ENCODE measurements at regions not wholly inside any gene's neighbourhood (a gene's known extent, or its start where the extent isn't known, plus 50 kb on each side); places are given as distances from the start of the nearest gene placed in this dataset.

GRCh38 chr10:61186408-61186807 is 242.4 kb upstream of the RHOBTB1 start:
- Mint-ChIP-seq H3K9me3 (no peaks in the 10 kb centered on the region), H3K27me3 (peaks cover 0 to 7% of the 10 kb centered on the region in 2 donors), H3K4me3 (no peak overlapping the region), H3K27ac (no peak overlapping the region), H3K4me1 (ENCODE audit: low read depth in 2 of 2) (no peaks in the 10 kb centered on the region), H3K36me3 (ENCODE audit: insufficient read depth) (no peaks in the 10 kb centered on the region)
- ATAC-seq (replicated peaks): no peak
- no peak for DNase-seq

- H3K36me3 Mint-ChIP-seq (ENCODE audit: insufficient read depth): no peaks in the 10 kb centered on the region
- H3K4me1 Mint-ChIP-seq (ENCODE audit: low read depth in 2 of 2): no peaks in the 10 kb centered on the region
- H3K9me3 Mint-ChIP-seq: no peaks in the 10 kb centered on the region
- H3K27ac Mint-ChIP-seq: no peak overlapping the region
- peaks cover 0 to 7% of the 10 kb centered on the region in 2 donors for H3K27me3 Mint-ChIP-seq
- DNase-seq (no peak), ATAC-seq (replicated peaks) (no peak)
- H3K4me3 Mint-ChIP-seq: no peak overlapping the region
These were observed 240.4 kb upstream of the RHOBTB1 start for GRCh38 chr10:61184429-61184828.

- peaks cover 0 to 7% of the 10 kb centered on the region in 2 donors for H3K27me3 Mint-ChIP-seq
- no peak overlapping the region for H3K4me3 Mint-ChIP-seq
These were observed 240.0 kb upstream of the RHOBTB1 start for GRCh38 chr10:61183967-61184366.

GRCh38 chr10:61181832-61182231 is 237.8 kb upstream of the RHOBTB1 start:
- Mint-ChIP-seq H3K4me1 (ENCODE audit: low read depth in 2 of 2) (no peaks in the 10 kb centered on the region), H3K27ac (no peak overlapping the region), H3K27me3 (peaks cover 0 to 7% of the 10 kb centered on the region in 2 donors), H3K4me3 (no peak overlapping the region), H3K9me3 (no peaks in the 10 kb centered on the region), H3K36me3 (ENCODE audit: insufficient read depth) (no peaks in the 10 kb centered on the region)
- no peak for ATAC-seq (replicated peaks)
- DNase-seq: no peak

More at GRCh38 chr10:61183967-61184366, 240.0 kb upstream of the RHOBTB1 start:
- Mint-ChIP-seq H3K36me3 (ENCODE audit: insufficient read depth) (no peaks in the 10 kb centered on the region), H3K9me3 (no peaks in the 10 kb centered on the region), H3K27ac (no peak overlapping the region), H3K4me1 (ENCODE audit: low read depth in 2 of 2) (no peaks in the 10 kb centered on the region)
- ATAC-seq (replicated peaks): no peak
- no peak for DNase-seq

- no peak overlapping the region for H3K27ac Mint-ChIP-seq
- H3K9me3 Mint-ChIP-seq: no peaks in the 10 kb centered on the region
- DNase-seq: no peak
- no peaks in the 10 kb centered on the region for H3K4me1 Mint-ChIP-seq (ENCODE audit: low read depth in 2 of 2)
- no peak for ATAC-seq (replicated peaks)
- peaks cover 0 to 7% of the 10 kb centered on the region in 2 donors for H3K27me3 Mint-ChIP-seq
- no peak overlapping the region for H3K4me3 Mint-ChIP-seq
- H3K36me3 Mint-ChIP-seq (ENCODE audit: insufficient read depth): no peaks in the 10 kb centered on the region
These were observed 235.8 kb upstream of the RHOBTB1 start for GRCh38 chr10:61179771-61180170.

GRCh38 chr10:61176424-61176823 is 232.4 kb upstream of the RHOBTB1 start:
- Mint-ChIP-seq H3K4me1 (ENCODE audit: low read depth in 2 of 2) (no peaks in the 10 kb centered on the region), H3K27me3 (peaks cover 0 to 7% of the 10 kb centered on the region in 2 donors), H3K4me3 (no peak overlapping the region), H3K9me3 (no peaks in the 10 kb centered on the region), H3K27ac (no peak overlapping the region), H3K36me3 (ENCODE audit: insufficient read depth) (no peaks in the 10 kb centered on the region)
- ATAC-seq (replicated peaks): no peak
- no peak for DNase-seq

GRCh38 chr10:61175316-61175715 is 231.3 kb upstream of the RHOBTB1 start:
- H3K4me3 Mint-ChIP-seq: no peak overlapping the region
- H3K4me1 Mint-ChIP-seq (ENCODE audit: low read depth in 2 of 2): no peaks in the 10 kb centered on the region
- no peak overlapping the region for H3K27ac Mint-ChIP-seq
- no peaks in the 10 kb centered on the region for H3K36me3 Mint-ChIP-seq (ENCODE audit: insufficient read depth)
- DNase-seq: no peak
- peaks cover 0 to 16% of the 10 kb centered on the region in 2 donors for H3K27me3 Mint-ChIP-seq
- no peaks in the 10 kb centered on the region for H3K9me3 Mint-ChIP-seq
- no peak for ATAC-seq (replicated peaks)

- Mint-ChIP-seq H3K4me1 (ENCODE audit: low read depth in 2 of 2) (no peaks in the 10 kb centered on the region), H3K36me3 (ENCODE audit: insufficient read depth) (no peaks in the 10 kb centered on the region), H3K27me3 (peaks cover 0 to 16% of the 10 kb centered on the region in 2 donors), H3K9me3 (no peaks in the 10 kb centered on the region), H3K27ac (no peak overlapping the region), H3K4me3 (no peak overlapping the region)
- ATAC-seq (replicated peaks) (no peak), DNase-seq (no peak)
These were observed 229.5 kb upstream of the RHOBTB1 start for GRCh38 chr10:61173450-61173849.

- H3K4me3 Mint-ChIP-seq: no peak overlapping the region
- H3K4me1 Mint-ChIP-seq (ENCODE audit: low read depth in 2 of 2): no peaks in the 10 kb centered on the region
- no peak overlapping the region for H3K27ac Mint-ChIP-seq
- no peaks in the 10 kb centered on the region for H3K36me3 Mint-ChIP-seq (ENCODE audit: insufficient read depth)
- peaks cover 0 to 16% of the 10 kb centered on the region in 2 donors for H3K27me3 Mint-ChIP-seq
- no peaks in the 10 kb centered on the region for H3K9me3 Mint-ChIP-seq
- no peak for DNase-seq
- no peak for ATAC-seq (replicated peaks)
These were observed 228.4 kb upstream of the RHOBTB1 start for GRCh38 chr10:61172182-61172926.

GRCh38 chr10:61170594-61170993 is 226.6 kb upstream of the RHOBTB1 start:
- DNase-seq: no peak

GRCh38 chr10:61169294-61169693 is 225.3 kb upstream of the RHOBTB1 start:
- ATAC-seq (replicated peaks) (no peak), DNase-seq (no peak)
- no peaks in the 10 kb centered on the region for H3K4me1 Mint-ChIP-seq (ENCODE audit: low read depth in 2 of 2)
- peaks cover 0 to 16% of the 10 kb centered on the region in 2 donors for H3K27me3 Mint-ChIP-seq
- no peaks in the 10 kb centered on the region for H3K36me3 Mint-ChIP-seq (ENCODE audit: insufficient read depth)
- H3K9me3 Mint-ChIP-seq: no peaks in the 10 kb centered on the region
- H3K27ac Mint-ChIP-seq: no peak overlapping the region
- H3K4me3 Mint-ChIP-seq: no peak overlapping the region

More at GRCh38 chr10:61170594-61170993, 226.6 kb upstream of the RHOBTB1 start:
- H3K4me3 Mint-ChIP-seq: no peak overlapping the region
- H3K9me3 Mint-ChIP-seq: no peaks in the 10 kb centered on the region
- H3K27me3 Mint-ChIP-seq: peaks cover 0 to 16% of the 10 kb centered on the region in 2 donors
- ATAC-seq (replicated peaks): no peak
- H3K27ac Mint-ChIP-seq: no peak overlapping the region
- no peaks in the 10 kb centered on the region for H3K36me3 Mint-ChIP-seq (ENCODE audit: insufficient read depth)
- H3K4me1 Mint-ChIP-seq (ENCODE audit: low read depth in 2 of 2): no peaks in the 10 kb centered on the region

GRCh38 chr10:61166489-61166888 is 222.5 kb upstream of the RHOBTB1 start:
- Mint-ChIP-seq H3K36me3 (ENCODE audit: insufficient read depth) (no peaks in the 10 kb centered on the region), H3K27ac (no peak overlapping the region), H3K27me3 (peaks cover 0 to 10% of the 10 kb centered on the region in 2 donors), H3K4me3 (no peak overlapping the region), H3K9me3 (no peaks in the 10 kb centered on the region), H3K4me1 (ENCODE audit: low read depth in 2 of 2) (no peaks in the 10 kb centered on the region)
- DNase-seq: no peak
- no peak for ATAC-seq (replicated peaks)

GRCh38 chr10:61166065-61166464 is 222.1 kb upstream of the RHOBTB1 start:
- Mint-ChIP-seq H3K4me3 (no peak overlapping the region), H3K9me3 (no peaks in the 10 kb centered on the region), H3K27me3 (peaks cover 0 to 6% of the 10 kb centered on the region in 2 donors), H3K27ac (no peak overlapping the region), H3K4me1 (ENCODE audit: low read depth in 2 of 2) (no peaks in the 10 kb centered on the region), H3K36me3 (ENCODE audit: insufficient read depth) (no peaks in the 10 kb centered on the region)
- ATAC-seq (replicated peaks) (no peak), DNase-seq (no peak)

GRCh38 chr10:61164458-61165160 is 220.6 kb upstream of the RHOBTB1 start:
- no peaks in the 10 kb centered on the region for H3K4me1 Mint-ChIP-seq (ENCODE audit: low read depth in 2 of 2)
- H3K36me3 Mint-ChIP-seq (ENCODE audit: insufficient read depth): no peaks in the 10 kb centered on the region
- DNase-seq (no peak), ATAC-seq (replicated peaks) (no peak)
- no peaks in the 10 kb centered on the region for H3K27me3 Mint-ChIP-seq
- no peak overlapping the region for H3K27ac Mint-ChIP-seq
- H3K9me3 Mint-ChIP-seq: no peaks in the 10 kb centered on the region
- no peak overlapping the region for H3K4me3 Mint-ChIP-seq

Measured in effector memory CD8-positive, alpha-beta T cell (primary cell).